Stimulated activated CD4-positive, alpha-beta T cell treated with anti-CD3 and anti-CD28 coated beads, Interleukin-12 subunit alpha, Interleukin-12 subunit beta, amount 100 ng/mL, for 24 hours (primary cell): ENCODE measurements at regions not wholly inside any gene's neighbourhood (a gene's known extent, or its start where the extent isn't known, plus 50 kb on each side); places are given as distances from the start of the nearest gene placed in this dataset.

Source experiments
- DNase-seq, 2 experiments: peaks; one replicate each; pipeline ENCODE4 v3.0.0-alpha.2; 2020; ENCODE audit warnings: low read depth in 2 of 2

DNA sequence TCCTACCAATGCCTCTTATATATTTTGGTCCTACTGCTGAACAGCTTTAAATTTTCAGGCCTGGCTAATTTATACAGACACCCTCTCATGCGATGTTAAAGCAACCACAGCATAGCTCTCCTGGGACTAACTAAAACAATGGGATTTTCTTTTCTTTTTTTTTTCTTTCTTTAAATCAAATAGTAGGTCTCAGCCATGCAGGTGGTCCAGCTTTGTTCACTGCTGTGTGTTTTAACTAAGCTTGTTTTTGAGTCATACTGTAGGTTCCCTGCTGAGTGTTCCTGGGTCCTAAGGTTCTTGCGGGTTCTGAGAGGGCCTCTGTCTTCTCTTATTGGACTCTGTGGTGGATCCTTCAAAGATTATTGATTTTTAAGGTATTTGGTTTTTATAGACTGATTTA, 113.1 kb upstream of the SORCS1 start:
- no peak for DNase-seq

DNA sequence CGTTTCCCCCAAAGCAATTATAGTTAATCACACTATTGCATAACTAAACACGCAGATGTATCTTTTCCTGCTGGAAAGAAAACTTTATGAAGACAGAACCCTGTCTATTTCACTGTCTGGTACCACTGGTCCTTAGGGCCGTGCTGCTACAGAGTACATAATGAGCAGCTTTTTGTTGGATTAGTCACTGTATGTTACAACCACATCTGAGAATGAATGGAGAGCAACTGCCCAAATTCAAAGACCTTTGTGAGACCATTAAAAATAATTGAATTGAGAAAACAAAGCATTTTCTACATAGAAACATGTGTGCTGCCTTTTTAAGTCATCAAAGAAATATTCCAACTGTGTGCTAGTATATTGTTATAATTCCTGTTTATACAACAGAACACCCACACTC, 111.3 kb upstream of the SORCS1 start:
- DNase-seq = no peak

DNA sequence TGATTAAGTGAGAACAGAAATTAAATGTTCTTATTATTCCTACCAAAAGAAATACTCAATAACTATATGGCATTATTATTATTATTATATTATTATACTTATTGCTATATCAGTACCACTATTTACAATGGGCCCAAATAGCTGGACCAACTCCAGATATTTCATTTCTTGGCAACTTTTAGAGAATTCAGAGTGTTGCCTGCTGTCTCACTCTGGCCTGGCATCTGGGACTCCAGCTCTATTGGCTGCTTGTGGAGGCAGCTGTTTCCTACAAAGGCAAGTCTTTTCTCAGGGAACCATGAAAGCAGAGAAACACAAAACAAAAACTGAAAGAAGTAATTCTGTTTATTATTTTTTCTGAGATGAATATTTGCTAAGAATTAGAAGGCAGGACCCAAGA, 105.1 kb upstream of the SORCS1 start:
- DNase-seq = no peak

DNA sequence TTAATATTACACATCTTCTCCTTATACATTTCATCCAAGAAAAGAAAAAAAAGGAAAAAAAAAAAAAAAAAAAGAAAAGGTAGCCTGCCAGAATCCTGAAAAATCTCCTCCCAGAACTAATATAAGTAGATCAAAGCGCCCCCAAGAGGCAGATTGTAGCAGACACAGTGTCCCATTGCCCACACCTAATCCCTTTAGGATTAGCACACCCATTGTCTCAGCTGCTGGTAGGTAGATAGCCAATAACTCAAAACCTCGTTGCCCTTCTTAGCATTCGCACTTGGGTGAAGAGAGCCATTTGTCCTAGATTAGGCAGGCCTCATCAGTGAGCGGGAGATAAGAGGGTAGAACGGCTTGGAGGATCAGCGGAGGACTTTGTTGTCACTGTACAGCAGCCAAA, 100.2 kb upstream of the SORCS1 start:
- no peak for DNase-seq

DNA sequence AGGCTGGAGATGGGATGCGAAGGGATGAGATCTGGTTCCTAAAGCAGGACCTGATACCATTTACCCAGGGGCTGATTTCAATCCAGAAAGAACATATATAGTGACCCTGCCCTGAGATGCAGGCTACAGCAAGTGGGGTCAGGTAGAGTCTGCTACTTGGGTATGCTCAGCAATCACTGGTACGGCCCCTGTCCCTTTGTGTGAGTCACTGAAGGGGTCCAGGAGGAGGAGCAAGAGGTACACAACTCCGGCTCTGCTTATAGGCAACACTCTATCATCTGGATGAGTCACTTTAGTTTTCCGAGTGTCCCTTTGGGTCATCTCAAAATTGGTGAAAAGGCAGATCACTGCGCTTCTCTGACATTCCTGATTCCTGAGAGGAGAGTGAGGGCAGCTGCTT, 79.6 kb upstream of the SORCS1 start:
- DNase-seq = no peak

DNA sequence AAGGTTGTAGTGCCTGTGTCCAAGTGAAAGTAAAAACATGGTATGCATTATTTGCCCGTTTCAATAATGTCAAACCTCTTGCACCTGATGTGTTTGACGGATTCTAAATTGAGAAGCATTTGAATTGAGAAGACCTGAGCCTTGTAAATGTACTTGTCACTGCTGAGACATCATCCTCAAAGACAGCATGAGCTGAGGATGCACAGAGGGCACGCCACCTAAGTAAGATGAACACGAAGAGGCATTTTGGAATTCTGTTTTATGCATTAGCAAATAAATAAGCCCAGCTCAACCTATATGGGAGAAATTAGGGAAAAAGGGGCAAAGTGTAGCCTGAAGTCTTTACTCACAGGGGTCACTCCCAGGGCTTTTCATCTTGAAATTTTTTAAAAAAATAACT, 73.8 kb upstream of the SORCS1 start:
- DNase-seq = no peak

DNA sequence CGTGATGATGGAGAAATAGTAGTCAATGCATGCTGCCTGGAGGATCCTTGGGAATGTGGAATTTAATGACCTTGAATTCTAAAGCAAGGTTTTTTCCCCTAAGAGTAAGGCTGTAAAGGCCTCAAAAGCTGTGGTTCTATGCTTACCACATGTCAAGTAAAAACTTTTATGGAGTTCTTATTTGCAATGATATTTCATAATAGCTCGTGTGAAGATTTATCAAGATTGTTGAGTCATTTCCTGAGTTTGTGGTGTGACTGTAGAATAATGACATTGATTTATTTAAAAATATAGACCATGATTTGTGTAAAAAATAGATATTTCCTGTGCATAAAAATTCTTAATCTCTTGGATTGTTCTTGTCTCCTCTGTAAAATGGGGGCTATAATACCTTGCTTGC, 67.5 kb upstream of the SORCS1 start:
- DNase-seq = no peak

DNA sequence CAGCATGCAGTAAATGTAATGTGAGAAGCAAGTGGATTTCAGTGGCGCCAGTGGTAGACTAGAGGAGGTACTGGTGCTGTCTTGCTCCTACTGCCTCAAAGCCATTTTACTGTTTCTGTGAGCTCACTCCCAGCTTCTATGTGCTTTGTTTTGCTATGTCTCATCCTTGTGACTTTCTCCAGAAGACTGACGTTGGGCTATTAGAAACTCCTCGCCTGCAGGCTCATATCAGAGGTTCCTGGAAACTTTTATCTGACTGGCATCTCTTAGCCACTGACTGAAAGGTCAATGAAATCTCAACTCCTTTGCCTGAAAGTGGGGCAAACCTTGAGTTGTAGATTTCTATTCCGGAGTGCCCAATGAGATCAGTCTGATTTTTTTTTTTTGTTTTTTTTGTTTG, 66.4 kb upstream of the SORCS1 start:
- DNase-seq = no peak

DNA sequence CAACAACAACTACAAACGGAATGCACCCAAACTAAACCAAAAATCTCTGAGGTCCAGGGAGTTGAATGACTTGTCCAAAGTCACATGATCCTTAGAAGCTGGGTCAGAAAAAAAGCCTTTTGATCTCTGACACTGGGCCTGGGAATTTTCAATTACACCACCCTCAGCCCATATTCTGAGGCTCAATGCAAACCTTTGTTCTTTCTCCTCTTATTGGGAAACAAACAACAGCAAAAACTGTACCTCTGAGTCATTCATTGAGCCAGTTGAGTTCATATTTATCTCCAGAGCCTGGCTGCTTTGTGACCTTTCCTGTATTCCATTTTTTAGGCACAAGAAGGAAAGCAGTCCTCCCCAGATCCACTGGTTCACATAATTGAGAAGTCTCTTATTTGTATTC, 51.2 kb upstream of the SORCS1 start:
- no peak for DNase-seq
